DMS53 treated with DMSO at 0.1 percent for 48 hours (cell line): ENCODE measurements at regions not wholly inside any gene's neighbourhood (a gene's known extent, or its start where the extent isn't known, plus 50 kb on each side); places are given as distances from the start of the nearest gene placed in this dataset.

Source experiments
- DNase-seq: peaks from one replicate; lab custom pipeline; 2025; ENCODE audit not compliant: unreplicated experiment; lab: John Stamatoyannopoulos, UW

DNA sequence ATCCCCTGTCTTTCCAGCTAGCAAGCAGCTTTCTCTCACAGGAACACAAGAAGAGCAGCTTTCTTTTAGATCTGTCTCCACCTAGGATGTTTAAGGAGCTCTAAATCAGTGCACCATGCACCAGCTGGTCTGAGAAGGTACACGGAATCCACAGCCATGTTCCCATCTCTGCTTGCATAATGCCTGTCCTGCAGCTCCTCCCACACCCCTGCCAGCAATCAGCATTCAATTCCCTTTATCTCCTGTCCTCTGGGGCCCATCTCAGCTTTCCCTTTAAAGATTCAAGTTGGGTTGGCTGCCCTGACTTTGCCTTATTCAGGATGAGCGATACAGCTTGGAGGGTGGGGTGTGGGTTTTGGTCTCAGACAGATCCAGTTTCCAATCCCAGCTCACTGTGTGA is 826.3 kb downstream of the BCL11B start:
- no peak for DNase-seq

DNA sequence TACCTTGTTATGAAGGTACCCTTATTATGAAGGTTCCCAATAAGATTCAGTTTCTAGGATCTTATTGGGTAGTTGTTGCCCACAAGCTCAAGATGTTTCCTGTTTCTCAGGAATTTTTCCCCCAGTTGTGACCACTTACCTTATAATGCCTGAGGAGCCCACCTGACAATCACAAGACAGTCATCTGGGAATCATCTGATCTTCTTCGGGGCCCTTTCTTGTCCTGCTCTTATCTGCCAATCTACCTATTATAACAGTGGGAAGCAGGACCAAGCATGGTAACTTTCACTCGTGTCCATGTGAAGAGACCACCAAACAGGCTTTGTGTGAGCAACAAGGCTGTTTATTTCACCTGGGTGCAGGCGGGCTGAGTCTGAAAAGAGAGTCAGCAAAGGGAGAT is 825.5 kb downstream of the BCL11B start:
- DNase-seq = no peak

DNA sequence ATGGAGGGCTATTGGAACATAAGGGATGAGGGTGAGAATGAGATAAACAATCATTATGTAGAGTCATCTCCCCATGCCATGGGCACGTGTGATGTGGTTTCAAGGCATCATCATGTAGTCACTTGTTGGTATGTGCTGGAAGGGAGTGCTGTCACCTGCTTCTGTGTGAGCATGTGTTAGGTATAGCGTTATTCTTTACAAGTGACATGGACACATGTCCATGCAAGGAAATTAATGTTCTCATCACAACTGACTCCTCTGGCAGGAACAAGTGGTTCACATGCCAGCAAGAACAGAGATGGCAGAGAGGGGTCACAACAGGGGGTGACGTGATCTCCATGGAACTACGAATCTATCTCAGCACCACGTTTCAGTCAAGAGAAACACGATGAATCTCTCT is 815.8 kb downstream of the BCL11B start:
- no peak for DNase-seq

DNA sequence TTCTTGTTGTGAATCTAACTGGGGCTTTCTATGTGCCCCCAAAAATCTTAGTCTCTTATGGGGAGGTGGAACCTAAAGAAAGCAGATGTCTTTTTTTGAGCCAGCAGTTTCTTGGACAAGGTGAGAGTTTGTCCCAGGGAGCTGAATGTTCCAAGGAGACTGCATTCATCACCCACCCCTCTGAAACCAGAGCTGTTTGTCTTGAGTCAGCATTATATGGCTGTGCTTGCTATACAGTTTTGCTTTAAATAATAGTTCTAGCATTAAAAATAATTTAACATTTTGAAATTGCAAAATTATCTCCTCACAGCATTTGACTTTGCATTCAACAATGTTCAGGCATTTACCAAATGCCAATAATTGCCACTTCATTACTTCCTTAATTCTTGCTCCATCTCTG is 813.3 kb downstream of the BCL11B start:
- DNase-seq = no peak

DNA sequence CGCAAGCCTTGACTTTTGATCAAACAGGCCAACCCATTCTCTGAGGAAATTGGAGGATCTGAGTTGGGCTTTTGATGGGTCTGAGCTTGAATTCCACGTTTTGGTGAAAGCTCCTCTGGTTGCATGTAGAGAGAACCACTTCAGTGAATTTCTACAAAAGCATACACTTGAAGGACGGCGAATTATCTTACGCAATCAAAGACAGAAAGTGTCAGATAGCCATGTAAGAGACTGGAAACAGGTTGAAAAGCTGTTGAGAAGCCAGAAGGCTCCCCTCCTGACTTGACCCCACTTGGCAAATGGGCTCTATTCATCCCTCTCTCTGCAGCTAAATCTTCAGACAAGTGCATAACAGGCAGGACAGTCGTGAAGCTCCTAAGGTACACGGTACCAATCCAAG is 809.1 kb downstream of the BCL11B start:
- no peak for DNase-seq

DNA sequence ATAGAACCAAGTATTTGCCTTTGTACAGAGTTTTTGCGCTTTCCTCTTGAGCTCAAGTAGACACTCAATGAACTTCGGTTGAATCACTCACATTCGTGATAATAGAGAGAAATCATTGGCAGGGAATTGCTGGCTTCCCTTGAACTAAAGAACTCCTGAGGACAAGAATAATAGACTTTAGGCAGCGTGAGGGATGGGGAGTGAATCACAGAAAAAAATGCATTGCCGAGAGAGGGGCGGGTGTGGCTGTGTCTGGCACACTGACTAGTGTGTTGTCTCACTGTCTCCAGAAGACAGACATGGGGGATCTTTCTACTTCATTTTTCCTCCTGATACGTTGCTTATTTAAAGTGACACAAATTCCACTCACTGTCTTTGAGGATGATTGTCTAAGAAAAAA is 805.2 kb downstream of the BCL11B start:
- no peak for DNase-seq

DNA sequence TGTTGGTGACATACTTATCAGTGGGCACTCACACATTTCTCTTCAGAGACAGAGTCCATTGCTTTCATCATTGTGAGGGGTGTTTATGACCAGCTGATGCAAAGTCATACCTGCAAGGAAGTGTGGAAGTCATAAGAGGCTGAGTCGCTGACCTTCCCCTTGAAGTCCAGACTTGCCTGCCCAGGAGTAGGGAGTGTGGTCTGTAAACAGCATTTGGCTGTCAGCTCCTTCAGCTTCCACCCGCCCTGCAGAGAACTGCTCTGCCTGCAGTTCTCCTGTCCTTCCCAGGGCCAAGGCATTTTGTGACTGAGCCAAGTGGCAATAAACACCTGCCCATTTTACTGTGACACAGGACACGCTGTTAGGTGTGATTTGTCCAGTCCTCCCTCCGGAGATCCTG is 801.3 kb downstream of the BCL11B start:
- DNase-seq = no peak

DNA sequence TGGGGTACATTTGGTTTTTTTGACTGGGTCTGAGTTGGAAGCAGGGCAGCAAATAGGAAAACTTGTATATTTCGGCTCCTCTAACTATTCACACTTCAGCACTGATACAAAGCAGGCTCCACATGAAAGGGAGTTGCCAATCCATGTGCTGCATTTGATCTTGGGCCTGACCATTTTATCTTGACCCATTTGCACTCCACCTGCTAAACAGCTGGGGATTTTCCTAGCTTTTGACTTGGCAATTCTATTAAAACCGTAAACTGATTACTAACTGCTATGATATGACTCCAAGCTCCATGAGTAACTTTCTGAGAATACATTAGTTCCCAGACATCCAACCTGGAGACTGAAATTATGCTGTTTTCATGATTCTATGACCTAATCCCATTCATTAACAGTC is 797.1 kb downstream of the BCL11B start:
- no peak for DNase-seq

DNA sequence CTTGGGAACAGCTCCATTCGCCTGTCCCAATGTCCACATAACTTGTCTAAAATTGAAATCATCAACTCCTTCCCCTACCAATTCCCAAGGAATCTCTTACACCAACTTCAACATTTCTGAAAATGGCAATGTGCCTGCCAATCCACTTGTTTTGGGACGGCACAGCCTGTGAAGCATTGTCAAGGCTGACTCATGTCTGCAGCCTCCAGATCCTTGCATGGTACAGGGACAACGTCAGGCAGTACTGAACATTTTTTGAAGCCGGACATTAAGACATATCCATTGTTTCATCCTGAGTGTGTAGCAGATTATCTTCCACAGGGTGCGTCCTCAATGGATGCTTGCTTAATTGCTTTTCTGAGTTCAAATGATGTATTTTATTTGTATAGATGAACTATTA is 794.1 kb downstream of the BCL11B start:
- DNase-seq = no peak

DNA sequence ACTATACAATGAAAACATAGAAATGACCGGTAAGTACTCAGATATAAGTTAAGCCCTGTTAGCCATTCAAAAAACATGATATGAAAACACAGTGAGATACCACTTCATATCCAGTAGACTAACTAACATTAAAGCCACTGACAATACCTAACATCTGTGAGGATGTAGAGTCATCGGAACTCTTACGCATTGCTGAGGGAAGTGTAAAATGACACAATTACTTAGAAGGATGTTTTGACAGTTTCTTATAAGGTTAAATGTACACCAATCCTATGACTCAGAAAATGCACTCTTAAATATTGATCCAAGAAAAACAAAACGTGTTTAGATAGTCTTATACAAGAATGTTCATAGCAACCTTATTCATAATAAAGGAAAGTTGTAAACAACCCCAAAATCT is 782.9 kb downstream of the BCL11B start:
- no peak for DNase-seq

DNA sequence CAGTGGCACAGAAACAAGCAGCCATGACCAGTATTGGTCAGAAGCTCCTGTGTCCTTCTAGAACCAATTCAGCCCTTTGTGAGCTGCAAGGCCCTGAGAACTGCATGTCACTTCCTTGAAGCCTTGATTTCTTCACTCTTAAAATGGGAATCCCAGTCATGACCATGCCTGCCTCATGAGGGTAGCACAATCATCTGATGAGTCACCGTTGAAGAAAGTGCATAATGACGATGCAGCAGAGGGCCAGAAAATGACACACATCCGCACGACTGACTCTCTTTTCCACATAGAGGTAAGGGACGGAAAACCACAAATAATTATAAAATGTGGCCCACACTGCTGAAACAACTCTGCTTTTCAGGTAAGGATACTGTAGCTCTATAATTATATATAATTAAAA is 777.4 kb downstream of the BCL11B start:
- no peak for DNase-seq

DNA sequence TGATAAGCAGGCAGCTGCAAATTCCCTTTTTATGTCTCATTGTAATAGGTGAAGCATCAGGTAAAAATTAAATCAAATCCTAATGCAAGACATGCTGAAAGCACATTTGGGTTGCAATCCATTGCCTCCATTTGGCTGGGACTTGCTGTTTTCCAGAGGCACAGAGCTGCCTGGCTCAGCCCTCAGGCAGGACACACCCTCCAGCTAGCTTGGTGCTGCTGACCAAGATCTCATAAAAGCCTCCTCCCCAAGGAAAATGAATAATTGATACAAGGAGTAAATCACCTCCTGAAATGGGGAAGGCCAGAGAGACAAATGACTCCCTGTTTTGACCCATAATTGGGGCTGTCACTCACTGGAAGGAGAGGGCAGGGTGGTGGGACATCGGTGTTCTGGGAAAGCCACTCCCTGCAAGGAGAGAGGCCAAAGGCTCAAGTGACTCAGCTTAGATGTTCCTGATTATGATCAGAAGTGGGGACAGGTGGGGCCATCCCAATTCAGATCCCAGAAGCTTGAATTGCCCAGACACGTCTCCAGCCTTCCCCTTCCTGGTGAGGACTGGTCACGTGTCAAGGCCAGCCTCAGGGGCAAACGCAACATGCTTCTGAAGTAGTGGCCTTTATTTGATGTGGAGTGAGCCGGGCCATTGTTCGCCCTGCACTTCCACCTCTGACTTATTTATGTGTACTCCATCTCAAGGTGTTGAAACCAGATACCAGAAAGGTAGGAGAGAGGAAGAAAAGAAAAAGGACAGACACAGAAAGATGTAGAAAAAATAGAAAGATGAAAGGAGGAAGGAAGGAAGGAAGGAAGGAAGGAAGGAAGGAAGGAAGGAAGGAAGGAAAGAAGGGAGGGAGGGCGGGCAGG is 773.7 kb downstream of the BCL11B start:
- DNase-seq = no peak

DNA sequence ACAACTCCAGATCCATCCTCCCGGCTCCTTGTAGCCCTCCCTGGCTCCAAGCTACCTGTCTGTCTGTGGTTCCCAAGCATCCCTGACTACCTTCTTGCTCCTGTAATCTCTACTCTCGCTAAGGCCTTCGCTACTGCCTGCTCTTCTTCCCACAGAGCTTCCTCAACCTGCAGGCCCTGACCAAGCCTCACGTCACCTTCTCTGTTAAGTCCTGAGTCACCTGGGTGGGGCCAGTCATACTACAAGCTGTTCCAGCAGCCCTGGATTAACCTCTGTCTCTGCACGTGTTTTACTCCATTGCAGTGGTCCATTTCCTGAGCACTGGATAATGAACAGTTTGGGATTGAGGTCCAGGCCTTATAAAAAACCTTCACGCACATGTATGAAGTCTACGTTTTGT is 770.7 kb downstream of the BCL11B start:
- DNase-seq = no peak

DNA sequence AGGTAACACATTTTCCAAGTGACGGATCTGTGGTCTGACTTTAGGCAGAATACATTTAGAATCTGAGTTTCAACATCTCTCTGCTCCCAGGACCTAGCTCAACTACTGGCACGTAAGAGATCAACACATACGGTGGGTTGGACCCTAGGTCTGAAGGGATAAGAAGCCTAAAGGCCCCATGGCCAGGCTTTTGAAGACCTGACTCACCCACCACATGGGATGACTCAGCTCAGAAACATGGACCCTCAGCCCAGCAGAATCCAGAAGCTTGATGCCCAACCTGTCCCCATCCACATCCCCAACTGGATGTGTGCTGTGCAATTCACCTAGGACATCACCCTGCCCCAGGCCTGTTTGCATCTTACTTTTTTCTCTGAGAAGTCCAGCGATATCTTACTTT is 770.2 kb downstream of the BCL11B start:
- DNase-seq = no peak

DNA sequence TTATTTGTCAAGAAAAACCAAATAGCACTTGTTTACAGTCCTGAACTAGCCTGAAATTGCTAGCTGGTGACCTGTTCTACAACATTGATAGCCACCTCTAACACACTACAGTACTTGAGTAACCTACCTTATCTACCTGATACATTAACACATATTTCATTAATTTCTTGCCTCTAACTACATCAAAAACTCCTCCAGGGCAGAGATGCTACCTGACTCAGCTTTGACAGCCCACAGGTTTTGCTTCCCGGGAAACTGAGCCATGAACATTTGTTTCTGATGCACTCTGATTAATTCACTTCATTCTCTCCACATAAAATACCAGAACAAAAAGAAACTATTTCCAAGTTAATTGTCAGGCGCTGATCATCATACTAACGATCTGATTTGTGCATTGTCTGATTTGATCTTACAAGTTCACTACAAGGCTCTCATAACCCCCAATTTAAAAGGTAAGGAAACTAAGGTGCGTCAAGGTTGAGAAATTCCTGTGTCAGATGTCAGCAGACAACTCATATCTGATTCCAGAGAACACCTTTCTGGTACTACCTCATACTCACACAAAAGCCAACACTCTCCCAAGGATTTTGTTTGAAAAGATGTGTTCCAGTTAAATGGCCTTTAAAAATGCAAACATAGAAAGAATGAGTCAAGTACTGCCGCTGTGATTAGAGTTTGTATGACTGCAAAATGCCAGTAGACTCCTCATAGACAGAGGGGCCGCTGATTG is 768.7 kb downstream of the BCL11B start:
- DNase-seq = no peak

DNA sequence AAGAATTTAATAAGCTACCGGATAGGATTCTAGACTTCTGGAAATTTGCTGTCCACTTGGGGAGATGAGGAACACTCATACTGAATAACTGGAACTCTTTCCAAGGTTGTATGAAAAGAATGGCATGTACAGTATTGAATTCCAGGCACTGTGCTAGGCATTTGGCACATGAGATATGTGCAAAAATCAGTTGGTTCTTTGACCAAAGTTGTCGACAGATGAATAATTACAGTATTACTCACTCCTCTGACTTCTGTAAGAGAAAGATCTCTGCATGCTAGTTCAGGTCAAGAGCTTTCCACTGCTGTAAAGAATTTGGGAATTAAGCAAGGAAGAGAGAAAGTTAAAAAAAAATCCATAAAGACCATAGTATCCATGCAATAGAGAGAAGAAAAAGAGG is 764.7 kb downstream of the BCL11B start:
- no peak for DNase-seq

DNA sequence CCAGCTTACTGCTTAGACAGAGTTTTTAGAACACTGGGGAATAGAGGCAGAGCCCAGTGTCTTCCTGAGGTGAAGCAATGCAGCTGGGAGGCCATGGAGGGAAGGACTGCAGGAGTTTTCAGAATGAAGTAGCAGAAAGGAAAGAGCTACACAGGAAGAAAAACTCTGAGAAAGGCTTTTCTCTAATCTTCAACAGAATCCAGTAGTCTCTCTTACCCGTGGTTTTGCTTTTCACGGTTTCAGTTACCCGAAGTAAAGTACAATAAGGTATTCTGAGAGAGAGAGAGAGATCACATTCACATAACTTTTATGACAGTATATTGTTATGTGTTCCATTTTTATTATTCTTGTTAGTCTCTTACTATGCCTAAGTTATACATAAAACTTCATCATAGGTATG is 761.6 kb downstream of the BCL11B start:
- no peak for DNase-seq

DNA sequence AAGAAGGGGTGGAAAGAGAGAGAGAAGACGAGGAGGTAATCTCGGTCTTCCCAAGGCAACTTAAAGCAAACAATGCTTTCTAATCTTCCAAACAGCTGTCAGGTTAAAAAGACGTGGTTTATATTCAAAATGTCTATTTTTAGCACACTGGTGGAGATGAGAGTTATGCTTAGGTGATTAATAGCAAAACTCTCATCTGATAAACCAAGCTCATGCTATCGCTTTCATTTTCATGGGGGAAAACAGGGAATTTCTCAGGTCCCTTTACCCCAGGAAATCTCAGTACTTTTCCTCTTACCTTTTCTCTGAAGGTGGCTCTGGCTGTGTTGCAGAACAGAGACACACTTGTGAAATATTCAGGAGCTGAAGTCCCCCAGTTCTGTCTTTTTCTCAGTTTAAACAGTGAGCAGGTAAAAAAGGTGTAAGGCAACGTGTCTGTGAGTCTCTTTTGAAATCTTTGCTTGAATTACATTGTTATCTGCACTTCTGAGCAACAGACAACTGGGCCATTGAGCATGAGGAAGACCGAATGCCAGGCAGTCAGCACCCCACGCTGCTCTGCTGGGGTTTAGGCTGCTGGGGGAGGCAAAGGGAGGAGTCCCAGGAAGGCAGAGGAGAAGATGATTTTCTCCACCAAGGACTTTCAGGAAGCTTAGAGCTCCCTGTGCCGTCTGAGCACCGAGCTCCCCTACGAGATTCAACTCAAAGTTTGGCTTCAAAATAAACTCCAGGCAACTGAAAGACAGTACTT is 759.3 kb downstream of the BCL11B start:
- DNase-seq = no peak

DNA sequence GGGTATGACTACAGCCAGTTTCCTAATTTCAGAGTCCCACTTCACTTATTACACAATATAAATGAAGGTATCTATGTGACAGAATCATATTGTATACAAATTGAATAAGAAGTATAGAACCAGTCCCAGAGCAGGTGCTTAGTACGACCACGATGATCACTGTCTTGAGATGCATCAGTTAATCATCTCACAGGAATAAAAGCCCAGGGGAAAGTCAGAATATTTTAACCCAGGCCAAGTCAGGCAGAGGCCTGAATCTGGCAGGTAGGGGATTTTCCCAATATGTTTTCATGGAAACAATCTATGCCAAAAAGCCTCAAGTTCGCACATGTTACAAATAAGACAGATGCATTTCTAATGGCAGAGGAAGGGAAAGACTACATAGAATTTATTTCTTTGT is 758.4 kb downstream of the BCL11B start:
- DNase-seq = no peak

DNA sequence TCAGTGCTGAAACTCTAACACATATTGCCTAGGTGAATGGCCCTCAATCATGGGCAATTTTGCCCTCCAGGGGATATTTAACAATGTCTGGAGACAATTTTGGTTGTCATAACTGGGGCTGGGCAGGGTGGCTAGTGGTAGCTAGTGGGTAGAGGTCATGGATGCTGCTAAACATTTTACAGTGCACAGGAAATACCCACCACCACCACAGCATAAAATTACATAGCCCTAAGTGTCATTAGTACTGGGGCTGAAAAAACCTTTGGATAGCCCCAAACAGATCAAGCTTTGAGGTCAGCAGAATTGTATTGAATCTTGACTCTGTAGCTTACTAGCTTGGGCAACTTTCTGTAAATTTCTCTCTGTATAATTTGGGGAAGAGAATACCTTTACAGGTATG is 758.0 kb downstream of the BCL11B start:
- no peak for DNase-seq

DNA sequence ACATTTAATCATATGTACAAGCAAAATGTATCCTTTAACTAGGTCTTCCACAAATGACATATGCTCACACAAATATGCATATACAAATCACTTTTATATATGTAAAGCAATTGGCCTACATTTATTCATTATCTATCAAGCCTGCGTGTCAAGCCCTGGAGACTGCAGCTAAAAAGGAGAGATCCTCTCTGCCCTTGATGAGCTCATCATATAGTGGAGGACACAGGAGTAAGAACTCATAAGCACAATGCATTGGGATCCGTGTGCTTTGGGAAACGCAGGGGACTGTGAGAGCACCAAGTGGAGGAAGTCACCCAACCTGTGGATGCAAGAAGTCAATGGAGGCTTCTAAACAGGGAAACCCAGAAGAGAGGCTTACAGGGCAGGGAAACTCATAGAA is 735.7 kb downstream of the BCL11B start:
- DNase-seq = no peak

DNA sequence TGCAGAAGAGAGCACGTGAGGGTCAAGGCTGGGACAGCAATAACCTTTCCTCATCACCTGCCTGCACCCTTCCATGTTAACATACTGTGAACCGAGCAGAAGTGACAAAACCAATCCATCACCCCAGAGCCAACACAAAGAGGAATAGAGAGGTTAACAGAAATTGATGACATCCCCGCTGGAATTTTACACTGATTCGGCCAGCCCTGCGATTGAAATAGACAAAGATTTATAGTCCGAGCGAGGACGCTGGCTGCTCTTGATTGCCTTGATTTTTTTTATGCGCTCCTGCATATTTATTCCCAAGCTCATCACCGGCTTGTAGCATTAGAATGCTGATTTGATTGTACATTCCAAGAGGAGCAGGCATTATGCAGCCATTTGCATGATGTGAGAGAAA is 729.7 kb downstream of the BCL11B start:
- no peak for DNase-seq
